ENCODE measurements at regions not wholly inside any gene's neighbourhood (a gene's known extent, or its start where the extent isn't known, plus 50 kb on each side); places are given as distances from the start of the nearest gene placed in this dataset.

DNA sequence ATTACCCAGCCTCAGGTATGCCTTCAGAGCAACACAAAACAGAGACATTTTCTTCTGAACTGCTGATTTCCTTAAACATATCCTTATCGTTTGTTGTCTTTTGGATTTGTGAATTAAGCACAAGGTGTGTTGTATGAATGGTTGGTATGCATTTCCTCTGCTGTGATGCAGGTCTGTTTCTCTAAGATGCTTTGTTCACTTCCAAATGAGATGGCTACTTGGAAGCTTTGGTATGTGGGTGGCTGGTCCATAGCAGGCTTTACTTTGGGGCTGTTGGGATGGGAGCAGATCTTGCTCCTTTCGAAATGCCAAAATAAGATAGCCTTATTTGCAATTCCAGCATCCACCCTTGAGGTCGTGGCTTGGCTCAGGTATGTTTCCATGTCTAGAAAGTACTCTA is 257.2 kb downstream of the INSIG2 start:
- DNase-seq (ENCODE audit: low read depth), result no peak
- H3K4me3 ChIP-seq (ENCODE audit: control insufficient read depth, low read depth, low read length), result no peak overlapping the region
- TF ChIP-seq, protein P1, sequence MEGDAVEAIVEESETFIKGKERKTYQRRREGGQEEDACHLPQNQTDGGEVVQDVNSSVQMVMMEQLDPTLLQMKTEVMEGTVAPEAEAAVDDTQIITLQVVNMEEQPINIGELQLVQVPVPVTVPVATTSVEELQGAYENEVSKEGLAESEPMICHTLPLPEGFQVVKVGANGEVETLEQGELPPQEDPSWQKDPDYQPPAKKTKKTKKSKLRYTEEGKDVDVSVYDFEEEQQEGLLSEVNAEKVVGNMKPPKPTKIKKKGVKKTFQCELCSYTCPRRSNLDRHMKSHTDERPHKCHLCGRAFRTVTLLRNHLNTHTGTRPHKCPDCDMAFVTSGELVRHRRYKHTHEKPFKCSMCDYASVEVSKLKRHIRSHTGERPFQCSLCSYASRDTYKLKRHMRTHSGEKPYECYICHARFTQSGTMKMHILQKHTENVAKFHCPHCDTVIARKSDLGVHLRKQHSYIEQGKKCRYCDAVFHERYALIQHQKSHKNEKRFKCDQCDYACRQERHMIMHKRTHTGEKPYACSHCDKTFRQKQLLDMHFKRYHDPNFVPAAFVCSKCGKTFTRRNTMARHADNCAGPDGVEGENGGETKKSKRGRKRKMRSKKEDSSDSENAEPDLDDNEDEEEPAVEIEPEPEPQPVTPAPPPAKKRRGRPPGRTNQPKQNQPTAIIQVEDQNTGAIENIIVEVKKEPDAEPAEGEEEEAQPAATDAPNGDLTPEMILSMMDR (IDR thresholded peaks at IDR 0.05; ENCODE audit: control insufficient read depth, insufficient read depth, low read depth, low read length, missing control alignments), result no peak

DNA sequence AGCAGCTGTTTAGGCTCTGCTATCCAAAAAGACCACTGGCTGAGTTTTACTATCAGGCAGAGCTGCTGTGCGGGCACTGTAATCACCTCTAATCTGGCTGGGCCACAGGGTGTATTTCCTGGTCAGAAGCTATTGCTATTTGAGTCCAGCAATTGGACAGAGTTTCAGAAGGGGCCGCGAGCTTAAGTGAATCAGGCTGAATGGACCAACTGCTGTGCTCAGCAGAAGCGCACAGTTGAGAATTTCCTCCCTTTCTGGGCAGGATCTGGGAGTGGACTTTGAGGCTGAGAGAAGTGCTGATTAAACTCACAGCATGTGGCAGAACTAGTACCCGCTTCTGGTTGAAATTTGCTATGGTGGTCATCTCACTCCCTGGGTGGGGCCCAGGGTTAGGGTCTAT is 251.8 kb downstream of the INSIG2 start:
- DNase-seq (ENCODE audit: low read depth), result no peak
- TF ChIP-seq, protein P1 (IDR thresholded peaks at IDR 0.05; ENCODE audit: control insufficient read depth, insufficient read depth, low read depth, low read length, missing control alignments), result no peak

DNA sequence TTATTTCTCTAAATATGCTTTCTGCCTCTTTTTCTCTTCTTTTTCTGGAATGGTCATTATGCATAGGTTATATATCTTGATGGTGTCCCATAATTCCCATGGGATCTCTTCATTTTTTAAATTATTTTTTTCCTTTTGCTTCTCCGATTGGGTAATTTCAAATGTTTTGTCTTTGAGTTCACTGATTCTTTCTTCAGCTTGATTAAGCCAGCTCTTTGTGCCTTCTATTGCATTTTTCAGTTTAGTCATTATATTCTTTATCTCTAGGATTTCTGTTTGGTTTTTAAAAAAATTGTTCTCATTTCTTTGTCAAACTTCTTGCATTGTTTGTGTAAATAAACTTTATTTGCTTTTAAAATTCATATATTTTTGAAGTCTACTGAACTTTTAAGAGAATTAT is 251.1 kb downstream of the INSIG2 start:
- H3K4me3 ChIP-seq (ENCODE audit: control insufficient read depth, low read depth, low read length), result no peak overlapping the region
- no peak for DNase-seq (ENCODE audit: low read depth)
- TF ChIP-seq, protein P1 (IDR thresholded peaks at IDR 0.05; ENCODE audit: control insufficient read depth, insufficient read depth, low read depth, low read length, missing control alignments), result no peak

More for the DNA sequence above, 251.8 kb downstream of the INSIG2 start:
- H3K4me3 ChIP-seq (ENCODE audit: control insufficient read depth, low read depth, low read length), result no peak overlapping the region

DNA sequence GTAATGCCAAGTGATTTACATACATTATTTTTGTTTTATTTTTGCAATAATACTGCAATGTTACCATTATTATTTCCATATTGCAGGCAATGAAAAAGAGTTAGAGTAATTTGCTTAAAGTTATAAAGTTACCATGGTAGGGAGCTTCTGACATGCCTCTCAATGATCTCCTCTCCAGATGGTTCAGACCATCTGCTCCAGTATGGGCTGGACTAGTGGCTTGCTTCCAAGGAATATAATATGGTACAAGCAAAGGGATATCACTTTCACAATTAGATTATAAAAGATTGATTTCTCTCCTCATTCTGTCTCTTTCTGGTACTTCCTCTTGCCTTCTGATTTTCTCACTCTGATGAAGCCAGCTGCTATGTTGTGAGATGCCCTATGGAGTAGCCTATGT is 245.4 kb downstream of the INSIG2 start:
- H3K4me3 ChIP-seq (ENCODE audit: control insufficient read depth, low read depth, low read length), result no peak overlapping the region
- TF ChIP-seq, protein P1 (IDR thresholded peaks at IDR 0.05; ENCODE audit: control insufficient read depth, insufficient read depth, low read depth, low read length, missing control alignments), result no peak
- no peak for DNase-seq (ENCODE audit: low read depth)

DNA sequence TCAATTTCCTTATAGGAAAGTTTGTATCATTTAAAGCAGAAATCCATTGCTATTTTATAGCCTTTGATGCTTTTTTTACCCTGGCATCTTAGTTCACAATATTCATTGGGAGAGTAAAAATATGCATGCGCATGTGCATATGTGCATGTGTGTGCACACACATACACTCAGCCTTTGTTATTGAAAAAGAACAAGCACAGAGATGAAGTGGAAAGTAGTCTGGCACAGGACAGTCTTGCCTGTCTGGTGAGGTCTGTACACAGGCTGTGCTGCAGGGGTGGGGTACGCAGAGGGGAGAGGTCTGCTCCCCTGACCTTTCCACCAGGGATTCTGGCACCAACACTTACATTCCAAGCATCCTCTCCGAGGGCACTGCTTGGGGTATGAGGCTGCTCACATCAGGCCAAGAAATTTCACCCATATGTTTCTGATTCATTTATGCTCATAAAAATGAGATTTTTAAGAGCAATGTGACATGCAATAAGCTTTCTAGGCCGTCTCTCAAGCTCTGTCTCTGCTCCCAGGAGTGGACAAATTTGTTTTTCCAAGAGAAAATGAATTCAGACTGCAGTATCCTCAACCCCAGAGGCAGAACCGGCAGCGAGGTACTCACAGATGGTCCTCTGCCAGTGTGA is 237.2 kb downstream of the INSIG2 start:
- TF ChIP-seq, protein P1 (IDR thresholded peaks at IDR 0.05; ENCODE audit: control insufficient read depth, insufficient read depth, low read depth, low read length, missing control alignments), result no peak
- no peak overlapping the region for H3K4me3 ChIP-seq (ENCODE audit: control insufficient read depth, low read depth, low read length)
- DNase-seq (ENCODE audit: low read depth), result peak; percentile 21

DNA sequence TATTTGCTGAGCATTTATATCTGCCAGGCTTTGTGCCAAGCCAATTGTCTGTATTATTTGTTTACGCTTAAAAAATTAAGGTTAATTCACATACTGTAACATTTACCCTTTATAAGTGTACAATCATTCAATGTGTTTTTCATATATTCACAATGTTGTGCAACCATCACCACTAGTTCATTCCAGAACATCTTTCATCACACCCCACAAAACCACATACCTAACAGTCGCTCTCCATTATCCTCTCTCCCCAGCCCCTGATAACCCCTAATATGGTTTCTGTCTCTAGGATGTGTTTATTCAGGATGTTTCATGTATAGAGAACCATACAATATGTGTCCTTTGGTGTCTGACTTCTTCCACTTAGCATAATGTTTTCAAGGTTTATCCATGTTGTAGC is 234.1 kb downstream of the INSIG2 start:
- H3K4me3 ChIP-seq (ENCODE audit: control insufficient read depth, low read depth, low read length), result no peak overlapping the region
- TF ChIP-seq, protein P1 (IDR thresholded peaks at IDR 0.05; ENCODE audit: control insufficient read depth, insufficient read depth, low read depth, low read length, missing control alignments), result no peak
- DNase-seq (ENCODE audit: low read depth), result no peak

All from AG09309 (cell line).